Keratinocyte (primary cell): ENCODE measurements at regions not wholly inside any gene's neighbourhood (a gene's known extent, or its start where the extent isn't known, plus 50 kb on each side); places are given as distances from the start of the nearest gene placed in this dataset.

Source experiments
- CTCF ChIP-seq, 3 experiments: IDR thresholded peaks in 1 of 3; conservative IDR thresholded peaks in 1 of 3; optimal IDR thresholded peaks in 1 of 3; 2 replicates in 2 of 3; 3 replicates in 1 of 3; pipeline versions ENCODE3 to v1.5.1; 2011; ENCODE audit warnings: low read length in 3 of 3, mild to moderate bottlenecking in 3 of 3, moderate library complexity in 2 of 3, control low read depth in 1 of 3, inconsistent platforms in 1 of 3; ENCODE audit not compliant: insufficient read depth in 2 of 3; ENCODE audit errors: extremely low read depth in 1 of 3
- EZH2 ChIP-seq: IDR thresholded peaks from one replicate; pipeline ENCODE4 v1.6.1; 2012; ENCODE audit warnings: inconsistent platforms, mild to moderate bottlenecking, low read length, moderate library complexity

GRCh38 chr3:102240720-102241119 lies 194.1 kb upstream of the ZPLD1 start:
- TF ChIP-seq CTCF (optimal IDR thresholded peaks at IDR 0.05 in 1 of 3, IDR thresholded peaks at IDR 0.05 in 1 of 3, conservative IDR thresholded peaks at IDR 0.05 in 1 of 3; ENCODE audit: extremely low read depth in 1 of 3, insufficient read depth in 2 of 3, low read length in 3 of 3) (no peak), EZH2 (no peak)
